ENCODE measurements at regions not wholly inside any gene's neighbourhood (a gene's known extent, or its start where the extent isn't known, plus 50 kb on each side); places are given as distances from the start of the nearest gene placed in this dataset.
"Not testable (repeated sequence)": the region's sequence is repeated elsewhere in the genome, so short reads cannot be mapped to it uniquely, and the experiment has no call there.

DNA sequence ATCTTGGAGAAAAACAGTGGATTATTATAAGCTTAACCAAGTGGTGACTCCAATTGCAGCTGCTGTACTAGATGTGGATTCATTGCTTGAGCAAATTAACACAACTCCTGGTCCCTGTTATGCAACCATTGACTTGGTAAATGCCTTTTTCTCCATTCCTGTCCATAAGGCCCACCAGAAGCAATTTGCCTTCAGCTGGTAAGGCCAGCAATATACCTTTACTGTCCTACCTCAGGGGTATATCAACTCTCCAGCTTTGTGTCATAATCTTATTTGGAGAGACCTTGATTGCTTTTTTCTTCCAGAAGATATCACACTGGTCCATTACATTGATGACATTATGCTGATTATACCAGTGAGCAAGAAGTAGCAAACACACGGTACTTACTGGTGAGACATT lies 560.8 kb downstream of the PTPRU start:
- not testable (repeated sequence) for TF ChIP-seq ZNF674 (CRISPR knock-in tag; IDR thresholded peaks at IDR 0.05; ENCODE audit: low read depth); SUZ12 (IDR thresholded peaks at IDR 0.05; ENCODE audit: low read depth, low read length); ZNF337 (CRISPR knock-in tag; IDR thresholded peaks at IDR 0.05; ENCODE audit: borderline replicate concordance, low read depth); ZNF274 (CRISPR knock-in tag; IDR thresholded peaks at IDR 0.05); HDAC6 (IDR thresholded peaks at IDR 0.05; ENCODE audit: low read depth, low read length); POLR2A (IDR thresholded peaks at IDR 0.05; ENCODE audit: insufficient read depth in 1 of 2, low read depth in 2 of 2, low read length in 2 of 2); PITX1 (CRISPR knock-in tag; IDR thresholded peaks at IDR 0.05); ZNF124 (CRISPR knock-in tag; IDR thresholded peaks at IDR 0.05); POLR2AphosphoS5 (IDR thresholded peaks at IDR 0.05; ENCODE audit: low read depth, low read length); ESRRA (CRISPR knock-in tag; IDR thresholded peaks at IDR 0.05; ENCODE audit: low read depth); USF2 (IDR thresholded peaks at IDR 0.05; ENCODE audit: low read depth, low read length); USF2 (CRISPR knock-in tag; IDR thresholded peaks at IDR 0.05; ENCODE audit: borderline replicate concordance)
